Myocyte (in vitro differentiated cells): ENCODE measurements at regions not wholly inside any gene's neighbourhood (a gene's known extent, or its start where the extent isn't known, plus 50 kb on each side); places are given as distances from the start of the nearest gene placed in this dataset.
"Not testable (repeated sequence)": the region's sequence is repeated elsewhere in the genome, so short reads cannot be mapped to it uniquely, and the experiment has no call there.

ENCODE experiments used
- DNase-seq: peaks from one replicate; pipeline ENCODE4 v3.0.0-alpha.2; 2012; ENCODE audit warnings: low read depth

DNA sequence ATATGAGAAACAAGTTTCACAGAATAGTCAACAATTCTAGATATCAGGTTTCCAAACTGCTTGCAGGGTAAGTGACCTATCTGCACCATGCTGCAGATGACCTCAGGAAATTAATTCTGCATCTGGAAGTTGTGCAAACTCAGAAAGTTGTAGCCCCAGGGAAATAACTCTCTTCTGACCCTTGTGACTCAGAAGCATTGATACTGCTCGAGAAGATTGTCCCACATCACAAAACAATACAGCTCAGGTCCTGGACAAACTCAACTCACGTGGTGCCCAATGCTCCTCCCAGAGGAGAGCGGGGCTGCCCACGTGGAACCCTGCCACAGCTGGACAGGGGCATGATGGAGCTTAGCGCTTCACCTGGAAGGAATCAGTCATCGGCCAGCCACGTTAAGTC is 221.9 kb upstream of the LRRC61 start:
- not testable (repeated sequence) for DNase-seq

DNA sequence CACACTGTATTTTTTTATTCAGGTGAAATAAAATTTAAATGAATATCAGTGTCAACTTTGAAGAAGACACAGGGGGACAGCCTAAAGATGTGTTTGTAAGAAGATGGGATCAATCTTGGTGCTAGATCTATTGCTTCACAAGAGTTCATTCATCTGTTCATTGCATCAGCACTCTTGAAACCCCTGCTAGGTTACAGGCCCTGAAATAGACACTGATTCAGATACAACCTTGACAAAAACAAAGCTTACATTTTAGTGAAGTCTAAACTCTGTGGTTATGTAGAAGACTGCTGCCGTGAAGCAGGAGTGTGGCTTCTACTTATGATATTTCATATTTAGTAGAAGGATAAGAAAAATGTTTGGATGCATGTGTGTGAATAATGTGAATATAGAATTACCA is 215.9 kb upstream of the LRRC61 start:
- not testable (repeated sequence) for DNase-seq

DNA sequence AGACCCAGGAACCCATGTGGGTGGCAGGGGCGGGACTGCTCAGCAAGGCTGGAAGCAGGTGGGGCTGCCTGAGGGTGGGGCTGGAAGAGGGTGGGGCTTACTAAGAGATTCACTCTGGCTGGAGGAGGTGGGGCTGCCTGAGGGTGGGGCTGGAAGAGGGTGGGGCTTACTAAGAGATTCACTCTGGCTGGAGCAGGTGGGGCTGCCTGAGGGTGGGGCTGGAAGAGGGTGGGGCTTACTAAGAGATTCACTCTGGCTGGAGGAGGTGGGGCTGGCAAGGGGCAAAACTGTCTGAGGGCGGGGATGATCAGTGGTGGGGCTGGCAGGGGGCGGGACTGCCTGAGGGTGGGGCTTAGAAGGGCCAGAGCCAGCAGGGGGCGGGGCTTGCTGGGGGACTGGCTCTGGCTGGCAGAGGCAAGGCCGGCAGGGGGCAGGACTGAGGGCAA is 212.8 kb upstream of the LRRC61 start:
- DNase-seq, result not testable (repeated sequence)

DNA sequence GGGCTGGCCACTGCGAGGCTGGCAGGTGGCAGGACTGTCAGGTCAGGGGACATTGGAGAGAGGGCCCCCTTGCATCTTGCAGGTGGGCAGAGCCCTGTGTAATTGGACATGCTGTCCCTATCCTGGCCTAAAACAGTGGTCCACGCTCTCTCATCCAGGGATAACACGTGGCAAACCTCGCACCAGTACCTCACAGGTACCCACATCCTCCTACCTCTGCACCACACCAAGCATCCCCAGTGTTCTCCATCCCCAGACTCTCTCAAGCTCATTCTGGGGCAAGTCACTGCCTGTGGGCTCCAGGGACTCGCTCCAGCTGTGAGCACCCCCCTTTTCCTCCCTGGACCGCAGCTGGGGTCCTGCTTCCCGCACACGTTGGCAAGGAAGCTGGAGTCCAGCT is 212.3 kb upstream of the LRRC61 start:
- not testable (repeated sequence) for DNase-seq

DNA sequence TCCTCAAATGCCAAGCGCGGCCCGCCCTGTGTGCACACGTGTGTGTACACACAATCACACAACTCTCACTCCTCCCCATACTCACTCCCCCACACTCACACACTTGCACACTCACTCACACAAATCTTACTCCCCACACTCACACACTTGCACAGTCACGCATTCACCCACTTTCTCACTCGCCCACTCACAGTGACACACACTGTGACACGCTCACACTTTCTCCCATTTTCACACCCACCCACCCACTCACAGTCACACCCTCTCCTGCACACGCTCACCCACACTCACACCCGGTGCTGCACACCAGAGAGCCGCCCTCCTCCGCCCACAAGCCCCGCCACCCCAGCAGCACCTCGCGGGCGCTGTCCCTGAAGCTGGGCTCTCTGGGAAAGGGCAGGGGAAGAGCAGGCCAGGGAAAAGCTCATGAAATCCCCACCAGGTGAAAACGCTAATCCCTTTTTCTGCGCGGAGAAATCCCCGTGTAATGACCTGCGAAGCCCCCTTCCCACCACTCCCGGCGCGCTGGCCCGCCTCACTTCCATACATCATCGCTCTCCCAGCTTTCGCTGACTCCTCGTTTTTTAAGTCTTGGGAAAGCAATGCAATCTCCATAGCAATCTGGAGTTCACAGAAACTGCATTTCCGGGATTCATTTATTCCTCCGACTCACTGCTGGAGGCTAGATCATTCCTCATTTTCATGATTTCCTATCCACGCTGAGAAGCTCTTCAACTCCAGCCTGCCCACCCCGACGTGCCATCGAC is 211.6 kb upstream of the LRRC61 start:
- DNase-seq, result not testable (repeated sequence)

DNA sequence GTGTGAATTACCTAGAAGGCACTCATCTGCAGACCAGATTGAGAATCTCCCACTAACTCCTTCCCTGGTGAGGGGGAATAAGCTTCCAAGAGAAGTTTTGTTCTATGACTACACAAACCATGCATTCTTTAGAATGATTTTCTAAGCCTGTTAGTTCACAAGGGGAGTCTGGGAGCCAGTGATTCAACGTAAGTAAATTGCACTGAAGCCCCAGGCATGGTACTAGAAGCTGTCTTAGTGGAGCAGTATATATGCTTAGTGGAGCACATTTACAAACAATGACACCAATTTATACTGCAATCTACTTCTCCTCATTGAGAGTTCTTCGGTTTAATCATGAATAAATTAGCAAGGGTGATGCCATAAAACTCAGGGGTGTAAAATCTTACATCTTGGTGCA is 209.9 kb upstream of the LRRC61 start:
- not testable (repeated sequence) for DNase-seq

DNA sequence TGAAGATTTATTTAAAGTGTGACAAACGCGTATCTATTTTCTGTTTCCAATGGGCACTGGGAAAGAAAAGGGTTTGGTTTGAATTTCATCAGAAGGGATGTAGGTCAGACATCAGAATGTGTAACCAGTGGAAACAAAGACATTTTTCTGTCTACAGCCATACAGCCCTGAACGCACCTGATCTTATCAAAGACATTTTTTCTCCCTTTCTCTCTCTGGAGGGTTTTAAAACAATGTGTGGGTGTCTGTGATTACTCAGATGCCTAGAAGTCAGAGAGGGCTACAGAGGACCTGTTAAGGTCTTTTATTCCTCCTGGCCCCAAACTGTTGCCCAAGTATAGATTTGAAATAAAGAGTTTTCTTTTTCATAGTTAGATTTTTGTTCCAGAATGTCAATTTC is 208.6 kb upstream of the LRRC61 start:
- not testable (repeated sequence) for DNase-seq

DNA sequence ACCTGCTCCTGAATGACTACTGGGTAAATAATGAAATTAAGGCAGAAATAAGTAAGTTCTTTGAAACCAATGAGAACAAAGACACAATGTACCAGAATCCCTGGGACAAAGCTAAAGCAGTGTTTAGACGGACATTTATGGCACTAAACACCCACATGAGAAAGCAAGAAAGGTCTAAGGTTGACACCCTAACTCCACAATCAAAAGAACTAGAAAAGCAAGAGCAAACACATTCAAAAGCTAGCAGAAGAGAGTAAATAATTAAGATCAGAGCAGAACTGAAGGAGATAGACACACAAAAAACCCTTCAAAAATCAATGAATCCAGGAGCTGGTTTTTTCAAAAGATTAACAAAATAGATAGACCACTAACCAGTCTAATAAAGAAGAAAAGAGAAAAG is 203.2 kb upstream of the LRRC61 start:
- DNase-seq, result not testable (repeated sequence)

DNA sequence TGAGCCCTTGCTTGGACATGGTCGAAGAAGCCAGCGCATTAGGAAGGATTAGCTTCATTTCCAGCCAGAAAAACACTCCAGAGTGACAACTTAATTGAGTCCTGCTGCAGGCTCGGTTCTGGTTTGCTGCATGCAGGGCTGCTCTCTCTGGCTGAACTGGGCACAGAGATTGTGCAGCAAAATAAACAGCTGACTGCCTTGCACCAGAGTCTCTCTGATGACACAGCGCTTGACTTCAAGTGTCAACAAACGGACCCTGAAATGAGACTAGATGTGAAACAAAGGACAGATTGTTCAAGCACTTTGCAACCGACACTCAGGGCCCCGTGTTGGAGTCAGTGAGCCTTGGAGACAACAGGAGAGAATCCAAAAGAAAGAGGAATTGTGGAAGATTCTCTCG is 197.3 kb upstream of the LRRC61 start:
- DNase-seq, result not testable (repeated sequence)

DNA sequence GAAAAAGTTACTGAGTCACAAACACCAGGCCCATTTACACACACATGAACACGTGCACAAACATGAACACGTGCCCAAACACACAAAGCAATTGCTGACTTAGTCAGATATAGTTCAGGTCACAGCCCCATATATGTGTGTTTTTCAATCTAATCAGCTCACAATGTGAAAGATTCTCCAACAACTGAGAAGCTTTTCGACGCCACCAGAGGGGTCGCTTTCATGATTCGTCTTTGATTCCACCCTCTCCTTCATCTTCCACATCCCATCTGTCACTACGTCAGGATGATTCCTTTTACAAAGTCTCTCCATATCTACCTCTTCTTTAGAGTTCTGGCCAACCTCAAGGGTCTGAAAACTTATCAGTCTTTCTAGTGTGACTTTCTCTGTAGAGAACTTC is 188.7 kb upstream of the LRRC61 start:
- DNase-seq, result not testable (repeated sequence)

DNA sequence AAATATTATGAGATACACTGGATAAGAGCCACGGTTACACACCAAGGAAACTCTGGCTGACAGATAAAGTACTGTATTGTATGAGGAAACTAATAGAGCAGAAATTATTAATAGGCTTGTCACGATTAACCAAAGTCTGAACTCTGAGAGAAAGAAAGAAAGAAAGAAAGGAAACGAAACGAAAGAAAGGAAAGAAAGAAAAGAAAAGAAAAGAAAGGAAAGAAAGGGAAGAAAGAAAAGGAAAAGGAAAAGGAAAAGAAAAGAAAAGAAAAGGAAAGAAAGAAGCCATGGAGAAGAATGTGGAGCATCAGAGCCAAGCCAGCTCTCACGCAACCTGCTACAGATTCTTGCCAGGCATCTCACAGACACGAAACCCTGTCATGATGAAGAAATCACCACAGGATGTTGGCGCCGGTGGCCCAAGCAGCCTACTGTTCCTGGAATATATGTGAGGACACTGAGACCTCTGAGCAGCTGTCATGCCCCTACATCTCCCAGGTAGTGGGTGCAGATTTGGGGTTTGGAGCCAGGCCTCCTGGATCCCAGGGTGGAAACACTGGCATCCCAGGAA is 187.4 kb upstream of the LRRC61 start:
- DNase-seq, result not testable (repeated sequence)

DNA sequence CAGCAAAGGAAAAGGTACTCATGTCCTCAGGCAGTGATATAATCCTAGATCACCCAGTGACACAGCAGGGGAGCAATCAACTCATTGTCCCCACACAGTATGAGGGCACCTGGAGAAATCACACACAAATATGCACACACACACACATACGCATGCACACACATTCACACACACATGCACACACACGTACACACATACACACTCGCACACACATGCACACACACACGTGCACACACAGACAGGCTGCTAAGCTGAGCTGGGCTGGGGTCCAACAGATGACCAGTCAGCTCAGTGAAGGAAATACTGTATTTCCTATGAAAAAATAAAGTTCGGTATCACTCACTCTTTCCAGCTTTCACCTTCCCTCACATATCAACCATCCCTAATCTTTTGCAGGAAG is 183.3 kb upstream of the LRRC61 start:
- not testable (repeated sequence) for DNase-seq

DNA sequence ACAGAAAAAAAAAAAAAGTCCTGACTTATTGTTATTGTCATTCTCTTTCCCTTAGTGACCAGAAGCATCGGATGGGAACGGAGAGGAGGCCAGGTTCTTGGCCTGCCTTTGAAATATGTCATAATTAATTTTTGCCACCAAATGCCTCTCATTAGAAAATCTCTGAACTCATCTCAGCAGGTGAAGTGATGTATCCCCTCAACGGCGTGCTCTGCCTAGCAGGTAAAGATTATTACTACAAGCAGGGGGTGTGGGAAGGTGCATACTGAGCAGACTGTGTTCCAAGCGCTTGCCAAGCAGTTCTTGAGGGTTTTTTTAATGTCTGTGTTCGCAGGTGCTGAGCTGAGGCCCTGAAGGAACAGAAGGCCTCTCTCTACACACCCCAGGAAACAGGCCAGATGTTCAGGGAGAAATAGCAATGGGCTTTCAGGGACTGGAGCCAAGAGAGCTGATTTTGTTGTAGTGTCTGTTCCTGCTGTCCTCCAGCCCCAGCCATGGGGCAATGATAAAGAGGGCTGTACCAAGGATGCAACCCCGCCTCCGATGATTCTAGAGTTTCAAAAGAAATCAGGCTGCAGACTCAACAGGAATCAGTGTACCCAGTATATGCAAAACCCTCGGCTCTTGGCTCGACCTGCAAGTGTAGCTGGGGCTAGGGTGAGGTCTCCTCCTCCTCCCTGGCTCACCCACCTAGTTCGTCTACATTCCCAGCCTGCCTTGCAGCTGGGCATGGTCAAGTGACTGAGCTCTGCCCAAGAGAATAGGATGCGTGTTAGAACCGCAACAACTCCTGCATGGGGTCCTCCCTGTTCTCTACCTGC is 181.4 kb upstream of the LRRC61 start:
- DNase-seq, result not testable (repeated sequence)

DNA sequence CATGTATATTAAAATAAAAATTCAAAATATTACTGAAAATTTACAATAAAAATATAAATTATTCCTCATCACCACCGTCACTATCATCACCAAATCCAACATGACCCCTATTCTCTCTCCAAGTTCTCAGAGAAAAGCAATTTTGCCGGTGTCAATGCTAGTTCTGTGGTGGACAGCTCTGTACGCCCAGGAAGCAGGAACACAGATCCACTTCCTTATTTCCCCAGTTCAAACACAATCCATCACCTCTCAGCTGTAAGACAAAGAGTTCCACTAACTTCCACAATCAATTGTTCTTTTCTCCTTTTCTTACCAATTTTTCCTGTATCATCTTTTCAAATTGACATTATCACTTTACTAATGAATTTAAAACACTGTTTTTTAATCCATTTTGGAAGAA is 177.0 kb upstream of the LRRC61 start:
- DNase-seq, result not testable (repeated sequence)

DNA sequence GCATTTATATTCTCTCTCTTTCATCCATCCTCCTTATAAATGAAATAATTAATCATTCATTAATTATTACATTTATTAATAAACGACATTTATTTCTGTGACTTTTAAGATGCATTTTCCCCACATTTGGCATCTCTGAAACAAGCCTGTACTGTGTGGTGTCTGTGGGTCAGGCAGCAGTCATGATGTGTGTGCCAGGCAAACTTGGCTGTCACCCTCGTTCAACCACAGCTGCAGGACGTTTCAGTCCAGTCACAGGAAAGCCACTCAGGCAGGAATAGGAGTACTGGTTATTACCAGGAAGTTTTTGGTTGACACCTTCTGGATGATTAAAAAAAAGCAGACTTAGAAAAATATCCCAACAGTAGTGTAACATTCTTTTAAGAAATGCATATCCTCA is 175.6 kb upstream of the LRRC61 start:
- peak; percentile 6 for DNase-seq

DNA sequence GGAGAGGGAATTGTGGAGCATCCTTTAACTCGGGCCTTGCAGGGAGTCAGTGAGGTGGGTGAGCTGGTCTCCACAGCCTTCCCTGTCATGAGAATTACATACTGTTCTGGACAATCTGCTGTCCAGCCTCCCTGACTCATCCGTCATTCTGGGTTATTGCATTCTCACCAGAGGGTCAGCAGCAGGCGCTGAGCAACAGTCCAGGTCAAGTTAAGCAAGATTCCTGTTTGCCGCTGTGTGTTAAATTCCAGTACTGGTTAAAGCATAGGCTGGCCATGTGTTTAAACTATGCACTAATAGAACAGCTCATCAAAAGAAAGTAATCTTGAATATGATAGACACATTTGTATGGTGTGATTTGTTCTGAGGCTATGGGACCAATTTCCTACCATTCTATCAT is 167.1 kb upstream of the LRRC61 start:
- DNase-seq, result not testable (repeated sequence)

DNA sequence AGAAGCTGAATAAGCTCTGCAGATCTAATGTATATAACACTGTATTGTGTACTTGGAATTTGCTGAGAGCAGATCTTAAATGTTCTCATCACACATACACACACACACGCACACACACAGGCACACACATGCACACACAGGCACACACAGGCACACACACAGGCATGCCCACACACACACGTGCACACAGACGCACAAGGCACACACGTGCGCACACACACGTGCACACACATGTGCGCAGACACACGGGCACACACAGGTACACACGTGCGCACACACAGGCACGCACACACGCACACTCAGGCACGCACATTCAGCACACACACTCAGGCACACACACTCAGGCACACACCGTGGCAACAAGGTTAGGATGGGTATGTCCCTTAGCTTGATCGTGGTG is 164.5 kb upstream of the LRRC61 start:
- DNase-seq, result not testable (repeated sequence)

DNA sequence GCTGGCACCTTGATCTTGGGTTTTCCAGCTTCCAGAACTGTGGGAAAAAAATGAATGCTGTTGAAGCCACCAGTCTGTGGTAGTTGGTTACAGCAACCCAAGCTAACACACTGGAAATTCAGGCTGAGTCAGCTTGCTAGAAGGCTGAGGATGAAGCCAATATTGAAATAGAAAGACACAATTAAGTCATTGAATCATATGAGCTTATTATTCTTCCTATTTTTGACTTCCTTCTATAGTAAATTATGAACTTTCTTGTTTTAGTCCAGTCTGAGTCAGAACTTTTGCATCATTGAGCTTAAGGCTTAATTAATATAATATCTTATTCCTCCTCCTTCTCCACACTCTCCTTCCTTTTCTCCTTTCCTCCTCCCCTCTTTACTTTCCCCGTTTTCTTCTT is 153.6 kb upstream of the LRRC61 start:
- DNase-seq, result not testable (repeated sequence)

DNA sequence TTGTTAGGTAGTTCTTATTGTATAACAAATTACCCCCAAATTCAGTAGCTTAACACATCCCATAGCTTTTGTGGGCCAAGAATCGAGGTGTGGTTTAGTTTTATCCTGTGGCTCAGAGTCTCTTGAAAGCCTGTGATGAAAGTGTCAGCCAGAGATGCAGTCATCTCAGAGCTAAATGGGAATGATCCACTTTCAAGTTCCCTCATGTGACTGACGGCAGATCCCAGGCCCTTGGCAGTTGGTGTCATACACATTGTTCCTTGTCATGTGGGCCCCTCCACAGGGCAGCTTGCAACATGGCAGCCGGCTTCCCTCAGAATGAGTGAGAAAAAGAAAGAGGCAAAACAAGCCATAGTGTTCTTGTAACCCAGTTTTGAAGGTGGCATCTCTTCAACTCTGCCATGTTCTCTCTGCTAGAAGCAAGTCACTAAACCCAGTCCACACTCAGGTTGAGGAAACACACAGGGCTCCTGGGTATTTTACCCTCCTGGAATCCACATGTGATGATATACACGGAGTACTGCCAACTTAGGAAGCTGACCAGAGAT is 153.1 kb upstream of the LRRC61 start:
- not testable (repeated sequence) for DNase-seq

DNA sequence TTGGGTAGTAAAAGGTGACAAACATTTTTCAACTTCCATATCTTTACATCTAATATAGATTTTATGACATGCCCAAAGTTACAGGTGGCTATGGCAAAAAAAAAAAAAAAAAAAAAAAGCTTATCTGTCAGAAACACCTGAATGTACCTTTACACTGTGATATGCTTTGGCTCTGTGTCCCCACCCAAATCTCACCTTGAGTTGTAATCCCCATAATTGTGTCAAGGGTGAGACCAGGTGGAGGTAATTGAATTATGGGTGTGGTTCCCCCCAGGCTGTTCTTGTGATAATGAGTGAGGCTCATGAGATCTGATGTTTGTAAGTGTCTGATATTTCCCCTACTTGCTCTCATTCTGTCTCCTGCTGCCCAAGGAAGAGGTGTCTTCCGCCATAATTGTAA is 139.6 kb upstream of the LRRC61 start:
- not testable (repeated sequence) for DNase-seq

DNA sequence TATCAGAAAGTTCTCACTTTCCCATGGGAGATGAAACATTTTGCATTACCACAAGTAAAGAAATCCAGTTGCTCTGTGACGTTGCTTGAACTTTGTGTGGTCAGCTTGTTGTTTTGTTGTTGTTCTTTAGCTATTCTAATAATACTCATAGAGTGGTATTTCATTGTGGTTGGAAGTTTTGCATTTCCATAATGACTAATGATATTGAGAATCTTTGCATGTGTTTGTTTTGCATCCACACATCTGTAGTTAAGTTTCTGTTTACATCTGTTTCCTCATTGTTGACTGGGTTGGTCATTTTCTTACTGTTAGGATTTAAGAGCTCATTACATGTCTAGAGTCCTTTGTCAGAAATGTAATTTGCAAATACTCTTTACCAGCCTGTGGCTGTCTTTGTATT is 133.2 kb upstream of the LRRC61 start:
- peak; percentile 55 for DNase-seq

DNA sequence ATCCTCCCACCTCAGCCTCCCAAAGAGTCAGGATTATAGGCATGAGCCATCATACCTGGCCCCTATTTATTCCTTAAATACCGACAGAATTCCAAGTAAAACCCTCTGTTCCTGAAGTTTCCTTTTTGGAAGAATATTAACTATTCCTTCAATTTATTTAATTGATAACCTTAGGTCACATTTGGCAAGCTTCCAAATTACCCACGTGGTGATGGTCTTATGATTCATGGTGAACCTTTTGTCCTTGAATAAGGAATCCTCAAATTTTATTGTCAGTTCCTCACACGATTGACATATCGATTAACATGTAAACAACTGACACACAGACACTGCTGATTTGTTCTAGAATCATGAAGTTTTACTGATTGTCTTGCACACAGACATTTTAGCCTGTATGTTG is 130.6 kb upstream of the LRRC61 start:
- not testable (repeated sequence) for DNase-seq
